CMK (cell line): ENCODE measurements at regions not wholly inside any gene's neighbourhood (a gene's known extent, or its start where the extent isn't known, plus 50 kb on each side); places are given as distances from the start of the nearest gene placed in this dataset.
A peak's percentile ranks its signal among the peaks of the same experiment; 100 is the strongest.

ENCODE experiments used
- DNase-seq: peaks from one replicate; pipeline ENCODE4 v3.0.0-alpha.2; 2010; ENCODE audit warnings: low read depth

DNA sequence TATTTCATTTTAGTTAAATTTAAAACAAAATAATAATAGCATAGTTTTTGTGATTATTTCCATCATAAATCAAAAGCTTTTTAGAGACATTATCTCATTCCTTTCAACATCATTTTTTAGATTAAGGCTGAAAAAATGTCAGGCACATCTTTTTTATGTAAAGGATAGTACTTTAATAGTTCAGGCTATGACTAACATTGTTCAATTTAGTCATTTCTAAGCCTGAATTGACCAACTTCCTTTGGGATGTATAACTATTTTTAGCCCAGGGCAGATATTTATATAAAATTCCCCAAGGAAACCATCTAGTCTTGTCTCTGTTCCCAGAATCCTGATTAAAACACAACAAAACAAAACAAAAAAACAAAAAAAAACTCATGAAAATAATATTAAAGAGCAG, 145.6 kb upstream of the PCDH18 start:
- no peak for DNase-seq

- DNase-seq: no peak
Observed at GRCh38 chr4:137676357-137676998, 144.2 kb upstream of the PCDH18 start.

DNA sequence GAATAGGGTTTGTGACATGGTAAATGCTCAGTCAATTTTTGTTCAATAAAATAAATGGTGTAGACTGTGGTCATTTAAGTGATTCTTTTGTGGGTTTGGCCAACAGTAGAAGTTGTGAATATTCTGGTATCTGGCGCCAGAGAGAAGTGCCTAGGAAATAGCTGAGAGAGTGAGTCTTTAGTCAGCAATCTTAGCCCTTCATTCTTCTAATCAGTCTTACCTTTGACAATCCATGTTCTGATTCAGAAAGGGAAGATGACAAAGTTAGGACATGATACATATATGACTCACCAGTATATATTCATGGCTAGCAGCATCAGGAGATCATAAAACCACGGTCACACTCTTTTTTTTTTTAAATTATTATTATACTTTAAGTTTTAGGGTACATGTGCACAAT, 141.8 kb upstream of the PCDH18 start:
- no peak for DNase-seq

DNA sequence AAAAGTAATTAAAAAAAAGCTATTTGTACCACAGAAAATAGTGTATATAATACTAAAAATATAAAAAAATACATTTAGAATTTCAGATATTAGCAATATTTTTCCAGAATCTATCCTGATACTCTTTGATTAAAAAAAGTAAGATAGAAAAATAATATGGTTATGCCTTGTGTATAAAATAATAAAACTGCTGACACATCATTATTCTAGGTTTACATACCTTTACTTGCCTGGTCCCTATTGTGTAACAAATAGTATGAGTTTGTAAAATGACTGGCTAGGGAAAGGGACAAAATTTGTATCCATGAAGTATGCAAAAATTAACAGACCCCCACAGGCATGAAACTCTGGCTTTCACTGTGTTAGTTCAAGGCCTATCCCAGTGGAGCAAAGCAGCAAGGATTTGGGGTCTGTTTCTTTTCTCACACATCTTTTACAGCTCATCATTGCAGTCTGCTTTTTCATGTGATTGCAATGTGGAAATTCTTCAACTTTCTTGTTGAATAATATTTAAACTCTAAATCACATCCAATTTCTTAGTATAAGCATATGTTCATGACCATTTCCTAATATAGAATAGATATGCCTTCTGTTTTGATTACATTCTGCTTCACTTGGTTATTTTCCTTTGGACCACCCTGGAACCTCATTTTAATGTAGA, 136.7 kb upstream of the PCDH18 start:
- DNase-seq: no peak

GRCh38 chr4:137664416-137664815, 132.1 kb upstream of the PCDH18 start:
- DNase-seq: no peak

DNA sequence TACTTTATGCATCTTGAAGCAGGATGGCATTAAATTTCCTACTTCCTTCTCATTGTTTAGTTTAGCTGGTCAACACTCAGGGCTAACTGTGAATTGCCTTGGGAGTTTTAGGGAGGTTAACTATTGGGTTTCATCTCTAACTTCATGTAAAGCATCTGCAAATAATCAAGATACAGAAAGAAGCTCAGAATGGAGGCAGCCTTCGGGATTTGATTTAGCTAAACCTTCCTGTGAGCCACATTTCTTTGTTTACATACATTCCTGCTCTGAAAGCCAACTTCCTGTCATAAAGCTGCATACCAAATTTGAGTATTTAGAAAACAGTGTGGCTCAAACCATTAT, 131.7 kb upstream of the PCDH18 start:
- DNase-seq: no peak

DNA sequence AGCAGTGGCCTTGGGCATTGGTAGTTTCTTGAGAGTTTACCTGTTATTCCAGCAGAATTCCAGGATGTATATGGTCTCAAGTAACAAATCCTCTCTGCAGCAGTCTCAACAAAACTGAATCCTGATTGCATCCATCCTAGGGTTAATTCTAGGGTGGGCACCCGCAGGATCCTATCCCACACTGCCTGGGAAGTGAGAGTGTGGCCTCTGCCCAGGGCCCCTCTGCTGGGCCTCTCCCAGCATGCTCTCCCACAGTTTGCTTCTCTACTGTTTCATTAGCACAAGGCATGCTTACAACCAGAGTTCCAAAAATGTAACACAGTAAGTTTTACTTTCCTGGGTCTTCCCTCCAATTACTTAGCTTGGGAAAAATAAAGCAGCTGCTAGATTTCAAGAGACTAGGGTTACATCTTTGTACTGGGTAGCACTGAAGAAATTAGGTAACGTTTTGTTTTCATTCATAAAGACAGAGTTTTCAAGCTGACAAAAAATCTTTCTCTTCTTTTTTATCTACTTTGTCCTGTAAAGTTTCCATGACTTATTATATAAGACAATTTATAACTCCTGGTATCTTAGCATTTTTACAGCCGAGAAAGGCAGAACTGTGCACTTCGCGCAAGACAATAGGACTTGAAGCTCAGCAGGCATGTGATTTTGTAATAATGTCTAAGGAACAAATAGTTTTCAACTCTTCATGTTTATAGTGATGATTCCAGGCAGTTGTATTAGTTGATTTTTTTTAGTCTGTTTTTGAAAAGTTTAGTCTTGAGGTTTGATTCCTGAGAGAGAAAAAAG, 131.2 kb upstream of the PCDH18 start:
- no peak for DNase-seq

- DNase-seq: peak; percentile 51
Observed at GRCh38 chr4:137661693-137662092, 129.4 kb upstream of the PCDH18 start.

GRCh38 chr4:137660211-137660610, 127.9 kb upstream of the PCDH18 start:
- no peak for DNase-seq

GRCh38 chr4:137659431-137659830, 127.1 kb upstream of the PCDH18 start:
- DNase-seq: no peak

- no peak for DNase-seq
Observed at GRCh38 chr4:137656661-137657060, 124.4 kb upstream of the PCDH18 start.

DNA sequence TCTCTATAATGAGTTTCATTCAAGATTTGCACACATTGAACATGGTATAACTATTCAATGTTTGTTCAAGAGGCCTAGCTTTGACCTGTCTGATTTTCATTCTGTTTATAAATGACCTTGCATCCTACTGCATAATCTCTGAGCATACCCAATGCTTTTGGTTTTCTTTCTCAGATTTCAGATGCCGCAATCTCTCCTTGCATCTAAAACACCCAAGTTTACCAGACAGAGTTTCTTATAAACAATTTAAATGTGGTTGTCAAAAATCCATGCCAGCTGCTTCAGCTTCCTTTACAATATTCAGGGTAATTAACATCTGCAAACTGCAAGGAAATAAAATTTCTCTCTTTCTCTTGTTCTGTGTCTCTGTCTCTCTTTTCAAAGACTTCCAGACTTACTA, 123.0 kb upstream of the PCDH18 start:
- no peak for DNase-seq

- DNase-seq: no peak
Observed at GRCh38 chr4:137651128-137651527, 118.8 kb upstream of the PCDH18 start.

DNA sequence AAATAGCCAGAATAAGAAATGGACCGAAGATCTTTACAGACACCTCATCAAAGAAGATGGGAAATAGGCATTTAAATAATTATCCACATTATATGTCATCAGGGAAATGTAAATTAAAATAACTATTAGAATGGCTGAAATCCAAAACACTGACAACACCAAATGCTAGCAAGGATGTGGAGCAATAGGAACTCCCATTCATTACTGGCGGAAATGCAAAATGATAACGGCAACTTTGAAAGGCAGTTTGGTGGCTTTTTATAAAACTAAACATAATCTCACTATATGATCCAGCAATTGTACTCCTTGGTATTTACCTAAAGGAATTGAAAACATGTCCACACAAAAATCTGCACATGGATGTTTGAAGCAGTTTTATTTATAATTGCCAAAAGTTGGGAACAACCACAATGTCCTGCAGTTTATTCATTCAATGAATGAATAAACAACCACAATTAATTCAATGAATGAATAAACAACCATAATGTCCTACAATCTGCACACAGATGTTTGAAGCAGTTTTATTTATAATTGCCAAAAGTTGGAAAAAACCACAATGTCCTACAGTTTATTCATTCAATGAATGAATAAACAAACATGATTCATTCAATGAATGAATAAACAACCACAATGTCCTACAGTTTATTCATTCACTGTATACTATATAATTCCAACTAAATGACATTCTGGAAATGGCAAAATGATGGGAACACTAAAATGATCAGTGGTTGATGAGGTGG, 117.6 kb upstream of the PCDH18 start:
- no peak for DNase-seq

GRCh38 chr4:137648531-137648930, 116.2 kb upstream of the PCDH18 start:
- no peak for DNase-seq

- DNase-seq: no peak
Observed at GRCh38 chr4:137647375-137647774, 115.1 kb upstream of the PCDH18 start.

GRCh38 chr4:137644201-137644600, 111.9 kb upstream of the PCDH18 start:
- DNase-seq: no peak

- DNase-seq: no peak
Observed at GRCh38 chr4:137641544-137641943, 109.2 kb upstream of the PCDH18 start.

GRCh38 chr4:137640838-137641158, 108.5 kb upstream of the PCDH18 start:
- DNase-seq: no peak

GRCh38 chr4:137640156-137640837, 108.0 kb upstream of the PCDH18 start:
- no peak for DNase-seq

DNA sequence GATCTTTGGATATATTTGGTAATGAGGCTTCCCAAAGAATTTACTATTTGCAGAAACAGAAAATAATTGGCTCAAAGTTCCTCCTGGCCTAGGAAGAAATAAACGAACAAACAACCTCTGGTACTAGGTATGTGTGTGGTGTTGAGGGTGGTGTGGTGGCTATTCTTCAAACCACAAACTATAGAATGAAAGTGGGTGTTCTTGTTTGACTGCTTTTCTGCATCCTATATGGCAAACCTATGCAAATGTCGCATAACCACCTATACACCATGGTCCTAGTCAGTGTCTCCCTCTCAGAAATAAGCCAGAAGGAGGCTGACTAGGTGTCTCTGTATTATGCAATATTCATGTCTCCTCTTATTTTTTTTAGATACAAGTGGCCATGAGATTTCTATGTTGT, 106.6 kb upstream of the PCDH18 start:
- DNase-seq: no peak

DNA sequence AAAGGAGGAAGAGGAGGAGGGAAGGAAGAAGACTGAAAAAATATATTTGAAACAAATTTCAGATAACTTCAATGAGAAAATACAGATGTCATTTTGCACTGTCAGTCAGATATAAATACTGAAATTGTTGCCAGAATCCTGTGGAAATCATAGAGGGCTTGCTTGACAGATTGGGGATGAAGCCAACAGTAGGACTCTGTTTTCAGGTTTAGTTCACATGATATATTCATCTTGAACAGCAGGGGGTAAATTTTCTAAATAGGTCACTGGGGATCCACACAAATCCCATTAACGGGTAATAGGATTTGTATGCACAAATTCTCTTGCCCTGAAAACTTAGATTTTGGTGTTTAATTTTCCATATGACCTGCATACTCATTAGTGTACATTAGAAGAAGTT, 103.3 kb upstream of the PCDH18 start:
- no peak for DNase-seq
